PFSK-1 (cell line): ENCODE measurements at regions not wholly inside any gene's neighbourhood (a gene's known extent, or its start where the extent isn't known, plus 50 kb on each side); places are given as distances from the start of the nearest gene placed in this dataset.

Experiments
- FOXP2 ChIP-seq: optimal IDR thresholded peaks from 2 replicates; pipeline ENCODE3; 2011; ENCODE audit warnings: borderline replicate concordance, control low read depth, inconsistent platforms; ENCODE audit not compliant: insufficient read depth; ENCODE audit errors: extremely low read length, extremely low read depth
- POLR2AphosphoS5 ChIP-seq: IDR thresholded peaks from 2 replicates; pipeline ENCODE4 v1.6.1; 2012; ENCODE audit warnings: low read depth, mild to moderate bottlenecking, control low read depth, low read length, moderate library complexity
- SIN3A ChIP-seq: IDR thresholded peaks from 2 replicates; pipeline ENCODE4 v1.6.1; 2012; ENCODE audit warnings: mild to moderate bottlenecking, low read length, moderate library complexity, borderline replicate concordance; ENCODE audit not compliant: insufficient read depth
- TAF1 ChIP-seq: IDR thresholded peaks from 2 replicates; pipeline ENCODE4 v1.6.1; 2012; ENCODE audit warnings: low read length, control low read depth, borderline replicate concordance; ENCODE audit not compliant: insufficient read depth
- TF ChIP-seq, protein P1 (sequence below), 2 experiments: IDR thresholded peaks; 2 replicates each; pipeline versions ENCODE4 v1.6.1 to v1.8.0; 2011 to 2012; ENCODE audit warnings: low read depth in 2 of 2, low read length in 2 of 2, control low read depth in 1 of 2, inconsistent platforms in 1 of 2, mild to moderate bottlenecking in 1 of 2, moderate library complexity in 1 of 2; ENCODE audit not compliant: insufficient read depth in 1 of 2

DNA sequence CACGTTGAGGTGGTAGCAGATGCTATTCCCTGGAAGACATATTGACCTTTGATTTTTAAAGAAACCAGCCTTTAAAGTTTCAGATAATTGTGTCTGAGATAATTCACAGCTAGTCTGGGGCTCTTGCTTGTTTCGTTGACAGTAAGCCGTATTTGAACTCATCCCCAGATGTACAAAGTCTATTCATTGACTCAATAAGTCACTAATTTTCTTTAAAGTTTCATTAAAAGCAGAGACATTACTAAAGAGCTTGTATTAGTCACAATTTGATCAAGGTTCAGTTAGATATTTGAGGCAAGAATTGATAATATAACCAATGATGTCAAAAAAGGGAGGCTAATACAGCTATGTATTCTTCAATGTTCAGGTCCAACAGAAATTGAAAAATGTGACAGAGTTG, 158.0 kb downstream of the PCSK1 start:
- TF ChIP-seq SIN3A: no peak
- no peak for TF ChIP-seq POLR2AphosphoS5
- TF ChIP-seq FOXP2: no peak
- TF ChIP-seq, protein P1, sequence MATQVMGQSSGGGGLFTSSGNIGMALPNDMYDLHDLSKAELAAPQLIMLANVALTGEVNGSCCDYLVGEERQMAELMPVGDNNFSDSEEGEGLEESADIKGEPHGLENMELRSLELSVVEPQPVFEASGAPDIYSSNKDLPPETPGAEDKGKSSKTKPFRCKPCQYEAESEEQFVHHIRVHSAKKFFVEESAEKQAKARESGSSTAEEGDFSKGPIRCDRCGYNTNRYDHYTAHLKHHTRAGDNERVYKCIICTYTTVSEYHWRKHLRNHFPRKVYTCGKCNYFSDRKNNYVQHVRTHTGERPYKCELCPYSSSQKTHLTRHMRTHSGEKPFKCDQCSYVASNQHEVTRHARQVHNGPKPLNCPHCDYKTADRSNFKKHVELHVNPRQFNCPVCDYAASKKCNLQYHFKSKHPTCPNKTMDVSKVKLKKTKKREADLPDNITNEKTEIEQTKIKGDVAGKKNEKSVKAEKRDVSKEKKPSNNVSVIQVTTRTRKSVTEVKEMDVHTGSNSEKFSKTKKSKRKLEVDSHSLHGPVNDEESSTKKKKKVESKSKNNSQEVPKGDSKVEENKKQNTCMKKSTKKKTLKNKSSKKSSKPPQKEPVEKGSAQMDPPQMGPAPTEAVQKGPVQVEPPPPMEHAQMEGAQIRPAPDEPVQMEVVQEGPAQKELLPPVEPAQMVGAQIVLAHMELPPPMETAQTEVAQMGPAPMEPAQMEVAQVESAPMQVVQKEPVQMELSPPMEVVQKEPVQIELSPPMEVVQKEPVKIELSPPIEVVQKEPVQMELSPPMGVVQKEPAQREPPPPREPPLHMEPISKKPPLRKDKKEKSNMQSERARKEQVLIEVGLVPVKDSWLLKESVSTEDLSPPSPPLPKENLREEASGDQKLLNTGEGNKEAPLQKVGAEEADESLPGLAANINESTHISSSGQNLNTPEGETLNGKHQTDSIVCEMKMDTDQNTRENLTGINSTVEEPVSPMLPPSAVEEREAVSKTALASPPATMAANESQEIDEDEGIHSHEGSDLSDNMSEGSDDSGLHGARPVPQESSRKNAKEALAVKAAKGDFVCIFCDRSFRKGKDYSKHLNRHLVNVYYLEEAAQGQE (IDR thresholded peaks at IDR 0.05; ENCODE audit: insufficient read depth in 1 of 2, low read depth in 2 of 2, low read length in 2 of 2): no peak
- TF ChIP-seq TAF1: no peak

DNA sequence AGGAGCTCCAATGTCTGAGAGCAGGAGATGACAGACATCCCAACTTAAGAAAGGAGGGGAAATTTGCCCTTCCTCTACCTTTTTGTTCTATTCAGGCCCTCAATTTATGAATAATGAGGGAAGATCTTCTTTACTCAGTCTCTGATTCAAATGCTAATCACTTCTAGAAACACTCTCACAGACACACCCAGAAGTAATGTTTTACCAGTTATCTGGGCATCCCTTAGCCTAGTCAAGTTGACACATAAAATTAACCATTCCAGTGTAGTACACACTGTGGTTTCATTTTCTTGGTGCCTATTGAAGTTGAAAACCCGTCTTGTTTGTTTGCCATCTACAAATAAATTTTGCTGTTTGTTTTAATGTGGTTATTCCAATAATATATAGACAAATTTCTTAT, 167.6 kb downstream of the PCSK1 start:
- TF ChIP-seq, protein P1 (IDR thresholded peaks at IDR 0.05; ENCODE audit: insufficient read depth in 1 of 2, low read depth in 2 of 2, low read length in 2 of 2): no peak
- TF ChIP-seq POLR2AphosphoS5 (no peak), FOXP2 (no peak), TAF1 (no peak), SIN3A (no peak)

DNA sequence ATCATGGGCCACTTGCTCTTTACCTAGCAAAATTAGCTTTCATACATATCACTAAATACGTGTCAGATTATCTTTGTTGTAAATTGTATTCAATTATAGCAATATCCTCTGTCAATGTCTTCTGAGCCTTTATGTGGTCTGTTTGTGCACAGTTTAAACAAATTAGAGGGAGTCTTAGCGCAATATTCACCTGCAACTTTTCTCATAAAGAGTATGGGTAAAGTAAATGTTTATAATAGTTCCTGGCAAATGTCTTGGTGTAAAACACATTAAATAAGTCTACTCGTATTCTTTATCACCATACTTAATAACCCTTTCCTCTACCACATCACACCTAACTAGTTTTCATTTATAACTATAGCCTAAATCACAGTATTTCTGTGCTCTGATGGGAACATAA, 169.0 kb downstream of the PCSK1 start:
- TF ChIP-seq, protein P1 (IDR thresholded peaks at IDR 0.05; ENCODE audit: insufficient read depth in 1 of 2, low read depth in 2 of 2, low read length in 2 of 2): no peak
- no peak for TF ChIP-seq TAF1
- TF ChIP-seq SIN3A: no peak
- no peak for TF ChIP-seq FOXP2

DNA sequence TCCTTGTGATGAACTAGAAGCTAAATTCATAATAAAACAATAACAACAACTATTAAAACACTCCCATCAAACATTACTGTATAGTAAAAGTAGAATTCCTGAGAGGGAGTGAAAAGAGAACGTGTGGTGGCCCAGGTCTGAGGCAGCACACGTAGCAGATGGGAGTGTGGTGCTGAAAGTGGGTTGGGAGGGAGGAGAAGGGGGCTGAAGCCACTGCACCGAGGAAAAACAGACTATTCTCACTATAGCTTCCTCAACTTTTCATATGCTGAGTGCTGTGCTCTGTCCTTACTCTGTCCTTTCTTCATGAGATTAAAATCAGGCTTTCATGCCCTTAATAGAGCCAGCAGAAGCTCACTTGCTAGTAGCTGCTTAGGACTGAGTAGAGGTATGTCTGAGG, 170.9 kb downstream of the PCSK1 start:
- no peak for TF ChIP-seq FOXP2
- TF ChIP-seq, protein P1 (IDR thresholded peaks at IDR 0.05; ENCODE audit: insufficient read depth in 1 of 2, low read depth in 2 of 2, low read length in 2 of 2): no peak
- TF ChIP-seq SIN3A: no peak
- TF ChIP-seq TAF1: no peak
- no peak for TF ChIP-seq POLR2AphosphoS5

DNA sequence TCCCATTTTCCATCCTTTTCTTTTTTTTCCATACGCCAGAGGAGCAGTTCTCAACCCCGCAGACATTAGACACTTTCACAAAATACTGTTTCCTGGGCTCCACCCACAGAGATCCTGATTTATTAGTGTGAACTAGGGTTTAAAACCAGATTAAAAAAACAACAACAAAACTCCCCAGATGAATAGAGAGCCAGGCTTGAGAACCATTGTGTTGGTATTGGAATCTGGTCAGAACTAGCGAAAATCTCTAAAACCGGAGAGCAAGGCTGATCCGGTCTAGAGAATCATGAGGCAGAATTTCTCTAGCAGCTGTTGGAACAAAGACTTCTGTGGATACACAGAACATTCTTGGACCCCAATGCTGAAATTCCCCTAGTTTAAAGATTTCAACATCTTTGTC, 173.0 kb downstream of the PCSK1 start:
- TF ChIP-seq TAF1 (no peak), POLR2AphosphoS5 (no peak)
